ENCODE measurements at regions not wholly inside any gene's neighbourhood (a gene's known extent, or its start where the extent isn't known, plus 50 kb on each side); places are given as distances from the start of the nearest gene placed in this dataset.
A peak's percentile ranks its signal among the peaks of the same experiment; 100 is the strongest.

DNA sequence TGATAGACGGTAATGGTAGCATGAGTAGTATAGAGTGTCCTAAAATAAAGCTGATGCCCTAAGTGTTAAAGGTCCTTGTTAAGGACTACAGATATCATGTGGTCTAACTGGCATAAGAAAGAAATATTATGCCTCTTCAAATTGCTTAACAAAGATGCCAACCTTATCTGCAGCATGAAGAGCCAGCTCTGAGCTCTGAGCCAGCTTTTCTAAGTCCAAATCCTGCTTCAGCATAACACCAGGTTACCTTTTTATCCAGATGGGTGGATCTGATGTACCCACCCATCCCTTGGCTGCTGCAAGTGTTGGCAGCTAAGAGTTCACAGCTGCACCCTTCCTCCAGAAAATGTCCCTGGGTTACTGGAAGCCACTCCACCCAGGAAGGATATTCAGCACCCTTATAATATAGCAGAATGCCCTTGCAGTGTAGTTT is 83.8 kb downstream of the TENT5A start:
- peaks cover 4% of the 10 kb centered on the region for H3K4me1 ChIP-seq
- ATAC-seq (peak in 3 of 4 donors; percentile 19 to 57 (median 36)), DNase-seq (no peak)
- TF ChIP-seq, protein P1, sequence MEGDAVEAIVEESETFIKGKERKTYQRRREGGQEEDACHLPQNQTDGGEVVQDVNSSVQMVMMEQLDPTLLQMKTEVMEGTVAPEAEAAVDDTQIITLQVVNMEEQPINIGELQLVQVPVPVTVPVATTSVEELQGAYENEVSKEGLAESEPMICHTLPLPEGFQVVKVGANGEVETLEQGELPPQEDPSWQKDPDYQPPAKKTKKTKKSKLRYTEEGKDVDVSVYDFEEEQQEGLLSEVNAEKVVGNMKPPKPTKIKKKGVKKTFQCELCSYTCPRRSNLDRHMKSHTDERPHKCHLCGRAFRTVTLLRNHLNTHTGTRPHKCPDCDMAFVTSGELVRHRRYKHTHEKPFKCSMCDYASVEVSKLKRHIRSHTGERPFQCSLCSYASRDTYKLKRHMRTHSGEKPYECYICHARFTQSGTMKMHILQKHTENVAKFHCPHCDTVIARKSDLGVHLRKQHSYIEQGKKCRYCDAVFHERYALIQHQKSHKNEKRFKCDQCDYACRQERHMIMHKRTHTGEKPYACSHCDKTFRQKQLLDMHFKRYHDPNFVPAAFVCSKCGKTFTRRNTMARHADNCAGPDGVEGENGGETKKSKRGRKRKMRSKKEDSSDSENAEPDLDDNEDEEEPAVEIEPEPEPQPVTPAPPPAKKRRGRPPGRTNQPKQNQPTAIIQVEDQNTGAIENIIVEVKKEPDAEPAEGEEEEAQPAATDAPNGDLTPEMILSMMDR (IDR thresholded peaks at IDR 0.05) = no peak
- 29 to 50% (median 30%) methylated on average over 1 of the region's 1 CpG for WGBS, 3 donors
- H3K27ac ChIP-seq = no peak overlapping the region
- no peaks in the 10 kb centered on the region for H3K27me3 ChIP-seq (ENCODE audit: insufficient read depth in 3 of 3, low read length in 2 of 3)
- no peak overlapping the region for H3K4me3 ChIP-seq
- H3K36me3 ChIP-seq (ENCODE audit: insufficient read depth in 1 of 2, low read depth in 1 of 2) = no peaks in the 10 kb centered on the region
- no peaks in the 10 kb centered on the region for H3K9me3 ChIP-seq
- intact Hi-C loops (cut with DNase I) = no loop called here

DNA sequence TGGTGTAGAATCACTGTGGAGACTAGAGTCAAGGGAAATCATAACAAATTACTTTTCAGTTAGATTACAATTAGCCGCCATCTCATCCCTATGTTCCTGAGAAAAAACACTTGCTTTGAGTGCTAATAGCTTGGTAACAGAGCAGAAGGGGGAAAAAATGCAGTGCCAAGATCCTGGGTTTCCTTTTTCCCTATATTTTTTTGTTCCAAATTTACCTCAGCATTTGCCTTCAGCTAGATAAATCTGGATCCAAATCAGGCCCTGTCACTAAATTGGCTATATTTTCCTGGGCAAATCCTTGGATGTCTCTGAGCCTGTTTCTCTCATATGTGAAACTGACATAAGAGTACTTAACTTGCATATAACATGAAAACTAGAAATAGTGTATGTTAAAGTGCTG is 86.0 kb downstream of the TENT5A start:
- no peaks in the 10 kb centered on the region for H3K9me3 ChIP-seq
- no peak for ATAC-seq
- intact Hi-C loops (cut with DNase I) = no loop called here
- H3K4me1 ChIP-seq = peaks cover 4% of the 10 kb centered on the region
- TF ChIP-seq, protein P1 (IDR thresholded peaks at IDR 0.05) = no peak
- WGBS, 3 donors = 98 to 100% (median 100%) methylated on average over 1 of the region's 1 CpG
- no peaks in the 10 kb centered on the region for H3K36me3 ChIP-seq (ENCODE audit: insufficient read depth in 1 of 2, low read depth in 1 of 2)
- H3K27ac ChIP-seq = no peak overlapping the region
- H3K4me3 ChIP-seq = no peak overlapping the region
- no peaks in the 10 kb centered on the region for H3K27me3 ChIP-seq (ENCODE audit: insufficient read depth in 3 of 3, low read length in 2 of 3)
- DNase-seq = no peak

DNA sequence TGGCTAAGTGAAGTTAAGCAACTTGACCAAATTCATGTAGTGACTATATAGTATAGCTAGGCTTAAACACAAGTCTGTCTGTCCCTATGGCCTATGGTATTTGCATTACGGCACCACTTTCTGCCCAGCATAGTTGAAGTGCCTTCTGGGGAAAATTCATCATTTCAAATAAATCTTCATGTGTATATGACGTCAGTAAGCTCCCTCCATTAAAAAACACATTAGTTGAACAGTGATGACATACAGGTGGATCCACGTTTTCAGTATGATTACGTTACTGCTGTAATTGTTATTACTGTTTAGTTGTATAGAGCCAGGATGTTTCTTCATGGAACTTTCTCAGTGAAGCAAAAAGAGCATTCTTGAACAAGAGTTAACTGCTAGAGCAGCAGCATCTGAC is 96.2 kb downstream of the TENT5A start:
- no peaks in the 10 kb centered on the region for H3K27me3 ChIP-seq (ENCODE audit: insufficient read depth in 3 of 3, low read length in 2 of 3)
- H3K36me3 ChIP-seq (ENCODE audit: insufficient read depth in 1 of 2, low read depth in 1 of 2) = no peaks in the 10 kb centered on the region
- intact Hi-C loops (cut with DNase I) = no loop called here
- ATAC-seq (no peak), DNase-seq (no peak)
- WGBS, 3 donors = 85 to 93% (median 90%) methylated on average over 4 of the region's 4 CpGs
- H3K9me3 ChIP-seq = no peaks in the 10 kb centered on the region
- H3K4me1 ChIP-seq = no peaks in the 10 kb centered on the region
- TF ChIP-seq, protein P1 (IDR thresholded peaks at IDR 0.05) = no peak
- H3K4me3 ChIP-seq = no peak overlapping the region
- H3K27ac ChIP-seq = no peak overlapping the region

DNA sequence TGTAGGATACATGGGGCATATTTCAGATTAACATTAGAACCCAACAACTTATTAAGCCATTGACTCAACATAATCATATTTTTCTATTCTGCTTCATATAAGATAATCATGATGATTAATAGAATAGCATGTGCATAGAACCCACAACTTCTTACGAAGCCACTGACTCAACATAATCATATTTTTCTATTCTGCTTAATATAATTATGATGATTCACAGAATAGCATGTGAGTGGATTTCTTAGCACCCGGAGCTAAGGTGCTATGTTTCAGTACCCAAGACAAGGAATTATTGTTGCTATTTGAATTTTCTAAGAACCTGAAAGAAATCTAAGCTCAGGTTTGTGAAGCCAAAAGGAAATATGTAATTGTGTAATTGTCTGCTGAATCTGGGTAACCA is 96.8 kb downstream of the TENT5A start:
- DNase-seq (no peak), ATAC-seq (no peak)
- no peaks in the 10 kb centered on the region for H3K27me3 ChIP-seq (ENCODE audit: insufficient read depth in 3 of 3, low read length in 2 of 3)
- H3K4me3 ChIP-seq = no peak overlapping the region
- 93 to 99% (median 95%) methylated on average over 2 of the region's 2 CpGs for WGBS, 3 donors
- intact Hi-C loops (cut with DNase I) = no loop called here
- TF ChIP-seq, protein P1 (IDR thresholded peaks at IDR 0.05) = no peak
- no peaks in the 10 kb centered on the region for H3K36me3 ChIP-seq (ENCODE audit: insufficient read depth in 1 of 2, low read depth in 1 of 2)
- no peak overlapping the region for H3K27ac ChIP-seq
- H3K9me3 ChIP-seq = no peaks in the 10 kb centered on the region
- no peaks in the 10 kb centered on the region for H3K4me1 ChIP-seq

DNA sequence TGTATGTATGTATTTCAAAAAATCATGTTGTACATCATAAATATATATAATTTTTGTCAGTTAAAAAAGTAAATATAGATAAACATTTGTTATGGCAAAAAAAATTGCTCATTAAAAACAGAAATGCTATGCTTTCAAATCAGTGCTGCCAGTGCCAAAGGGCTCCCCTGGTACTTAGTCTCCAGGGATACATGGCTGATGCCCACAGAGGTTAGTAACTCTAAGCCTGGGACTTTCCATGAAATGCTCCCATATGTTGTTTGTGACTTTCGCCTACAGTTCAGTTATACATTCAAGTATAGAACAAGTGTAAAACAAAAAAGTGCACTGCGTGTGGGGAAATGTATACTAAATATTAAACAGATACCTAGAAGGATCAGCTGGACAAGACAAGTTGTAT is 104.0 kb downstream of the TENT5A start:
- DNase-seq (no peak), ATAC-seq (no peak)
- TF ChIP-seq, protein P1 (IDR thresholded peaks at IDR 0.05) = no peak
- no peaks in the 10 kb centered on the region for H3K4me1 ChIP-seq
- H3K27ac ChIP-seq = no peak overlapping the region
- 94 to 97% (median 96%) methylated on average over 2 of the region's 2 CpGs for WGBS, 3 donors
- H3K36me3 ChIP-seq (ENCODE audit: insufficient read depth in 1 of 2, low read depth in 1 of 2) = no peaks in the 10 kb centered on the region
- no peaks in the 10 kb centered on the region for H3K9me3 ChIP-seq
- intact Hi-C loops (cut with DNase I) = no loop called here
- no peak overlapping the region for H3K4me3 ChIP-seq
- no peaks in the 10 kb centered on the region for H3K27me3 ChIP-seq (ENCODE audit: insufficient read depth in 3 of 3, low read length in 2 of 3)

Data from psoas muscle (tissue), 7 donors.